ENCODE measurements at regions not wholly inside any gene's neighbourhood (a gene's known extent, or its start where the extent isn't known, plus 50 kb on each side); places are given as distances from the start of the nearest gene placed in this dataset.

GRCh38 chr1:221812905-221813597 lies 71.2 kb upstream of the DUSP10 start:
- no peak for TF ChIP-seq CTCF (IDR thresholded peaks at IDR 0.05; ENCODE audit: low read depth, low read length, missing control alignments)
- no peak overlapping the region for H3K4me3 ChIP-seq (replicated peaks; ENCODE audit: low read depth, low read length)
- DNase-seq (ENCODE audit: extremely low read depth, low read depth): no peak

- no peak for DNase-seq (ENCODE audit: extremely low read depth, low read depth)
- no peak overlapping the region for H3K4me3 ChIP-seq (replicated peaks; ENCODE audit: low read depth, low read length)
- TF ChIP-seq CTCF (IDR thresholded peaks at IDR 0.05; ENCODE audit: low read depth, low read length, missing control alignments): no peak
Measured at GRCh38 chr1:221812088-221812752, 70.3 kb upstream of the DUSP10 start.

DNA sequence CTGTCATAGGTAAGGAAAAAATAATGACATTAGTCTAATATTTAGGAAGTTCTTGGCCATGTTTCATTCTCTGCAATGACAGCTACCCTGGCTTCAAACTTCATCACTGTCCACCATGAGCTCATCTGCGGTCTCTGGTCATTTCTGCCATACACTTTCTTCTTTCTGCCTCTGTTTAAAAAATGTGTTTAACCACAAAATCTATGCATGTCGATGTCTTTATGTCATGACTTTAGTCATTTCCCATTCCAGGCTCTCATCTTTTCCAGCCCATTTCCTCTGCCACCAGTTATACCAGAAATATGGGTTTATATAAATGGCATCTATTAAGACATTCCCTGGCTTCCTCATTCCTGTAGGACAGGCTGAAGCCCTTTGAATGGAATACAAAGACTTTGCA lies 68.5 kb upstream of the DUSP10 start:
- no peak for TF ChIP-seq CTCF (IDR thresholded peaks at IDR 0.05; ENCODE audit: low read depth, low read length, missing control alignments)
- DNase-seq (ENCODE audit: extremely low read depth, low read depth): no peak
- no peak overlapping the region for H3K4me3 ChIP-seq (replicated peaks; ENCODE audit: low read depth, low read length)

GRCh38 chr1:221809091-221810029 lies 67.5 kb upstream of the DUSP10 start:
- TF ChIP-seq CTCF (IDR thresholded peaks at IDR 0.05; ENCODE audit: low read depth, low read length, missing control alignments): no peak
- DNase-seq (ENCODE audit: extremely low read depth, low read depth): no peak
- no peak overlapping the region for H3K4me3 ChIP-seq (replicated peaks; ENCODE audit: low read depth, low read length)

DNA sequence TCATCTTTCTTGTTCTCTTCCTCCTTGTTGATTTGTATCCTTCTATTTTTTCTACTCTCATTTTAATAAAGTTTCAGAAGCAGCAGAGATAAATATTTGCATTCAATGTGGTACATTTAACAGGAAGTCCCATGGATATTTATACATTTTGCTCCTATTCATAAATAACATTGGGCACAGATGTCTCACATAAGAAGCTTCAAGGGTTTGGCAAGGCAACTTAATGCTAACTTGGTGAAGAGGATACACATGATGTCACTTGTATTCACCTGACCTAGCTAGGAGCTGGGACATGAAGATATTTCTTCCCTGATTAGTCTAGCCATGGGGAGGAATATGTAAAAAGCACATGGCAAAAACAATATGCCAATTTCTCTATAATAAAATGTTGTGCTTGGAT lies 65.1 kb upstream of the DUSP10 start:
- TF ChIP-seq CTCF (IDR thresholded peaks at IDR 0.05; ENCODE audit: low read depth, low read length, missing control alignments): no peak
- no peak overlapping the region for H3K4me3 ChIP-seq (replicated peaks; ENCODE audit: low read depth, low read length)
- DNase-seq (ENCODE audit: extremely low read depth, low read depth): no peak

GRCh38 chr1:221806236-221806635 lies 64.3 kb upstream of the DUSP10 start:
- H3K4me3 ChIP-seq (replicated peaks; ENCODE audit: low read depth, low read length): no peak overlapping the region
- TF ChIP-seq CTCF (IDR thresholded peaks at IDR 0.05; ENCODE audit: low read depth, low read length, missing control alignments): no peak
- no peak for DNase-seq (ENCODE audit: extremely low read depth, low read depth)

Measured in HFF-Myc (cell line).